Calu3 (cell line): ENCODE measurements at regions not wholly inside any gene's neighbourhood (a gene's known extent, or its start where the extent isn't known, plus 50 kb on each side); places are given as distances from the start of the nearest gene placed in this dataset.
"Not testable (repeated sequence)": the region's sequence is repeated elsewhere in the genome, so short reads cannot be mapped to it uniquely, and the experiment has no call there.

ENCODE experiments used
- BruUV-seq: library from RNA; stranded (reverse); fragments of 400-500 nt; replicated peaks from 2 replicates; lab custom pipeline; 2021; lab: Mats Ljungman, UMichigan
- CTCF ChIA-PET: fragments of 300-600 bp; sonication (Branson Sonifier 250); formaldehyde crosslinking; loops from one replicate; lab custom pipeline; 2022; ENCODE audit warnings: antibody characterized with exemption; lab: Charles Lee
- DNase-seq: peaks from one replicate; pipeline ENCODE4 v3.0.0; 2022
- H3K27ac Mint-ChIP-seq: one replicate; pipeline ENCODE4 v1.8.0; 2022; ENCODE audit warnings: mixed read lengths; ENCODE audit not compliant: unreplicated experiment
- H3K27me3 Mint-ChIP-seq: one replicate; pipeline ENCODE4 v1.8.0; 2022; ENCODE audit warnings: mixed read lengths; ENCODE audit not compliant: unreplicated experiment
- H3K36me3 Mint-ChIP-seq: one replicate; pipeline ENCODE4 v1.8.0; 2022; ENCODE audit warnings: mild to moderate bottlenecking, moderate library complexity, mixed read lengths; ENCODE audit not compliant: insufficient read depth, unreplicated experiment
- H3K4me1 Mint-ChIP-seq: one replicate; pipeline ENCODE4 v1.8.0; 2022; ENCODE audit warnings: mild to moderate bottlenecking, low read depth, mixed read lengths; ENCODE audit not compliant: unreplicated experiment
- H3K4me3 Mint-ChIP-seq: one replicate; pipeline ENCODE4 v1.8.0; 2022; ENCODE audit warnings: mild to moderate bottlenecking, low read depth, moderate library complexity, mixed read lengths; ENCODE audit not compliant: unreplicated experiment
- H3K9me3 Mint-ChIP-seq: one replicate; pipeline ENCODE4 v1.8.0; 2022; ENCODE audit warnings: low read depth, mixed read lengths; ENCODE audit not compliant: unreplicated experiment
- CTCF ChIP-seq: fragments of 200-600 bp; IDR thresholded peaks from one replicate; pipeline ENCODE4 v1.8.0; 2022; ENCODE audit warnings: antibody characterized with exemption; ENCODE audit not compliant: unreplicated experiment
- intact Hi-C: fragments of 100-400 bp; cut with micrococcal nuclease; formaldehyde crosslinking; loops from one replicate; pipeline ENCODE4 v1.10.0; 2022; ENCODE audit not compliant: unreplicated experiment

- no peak overlapping the region for H3K27ac Mint-ChIP-seq
- DNase-seq: no peak
- H3K4me1 Mint-ChIP-seq: no peaks in the 10 kb centered on the region
- CTCF ChIA-PET: no interaction called here
- no peak overlapping the region for H3K4me3 Mint-ChIP-seq
- no TSS peak for BruUV-seq
- H3K36me3 Mint-ChIP-seq: no peaks in the 10 kb centered on the region
- H3K9me3 Mint-ChIP-seq: no peaks in the 10 kb centered on the region
- intact Hi-C loops: no loop called here
- H3K27me3 Mint-ChIP-seq: no peaks in the 10 kb centered on the region
- TF ChIP-seq CTCF: no peak
These were observed 260.0 kb upstream of the KYNU start for GRCh38 chr2:142617461-142617860.

- DNase-seq: no peak
- Mint-ChIP-seq H3K9me3 (no peaks in the 10 kb centered on the region), H3K36me3 (no peaks in the 10 kb centered on the region), H3K4me3 (no peak overlapping the region), H3K27ac (no peak overlapping the region), H3K27me3 (no peaks in the 10 kb centered on the region), H3K4me1 (no peaks in the 10 kb centered on the region)
- BruUV-seq: no TSS peak
- no peak for TF ChIP-seq CTCF
- CTCF ChIA-PET: no interaction called here
- intact Hi-C loops: no loop called here
These were observed 261.6 kb upstream of the KYNU start for GRCh38 chr2:142615876-142616275.

GRCh38 chr2:142613193-142613592 is 264.3 kb upstream of the KYNU start:
- H3K27ac Mint-ChIP-seq, BruUV-seq, H3K4me3 Mint-ChIP-seq, H3K36me3 Mint-ChIP-seq, DNase-seq, intact Hi-C loops, CTCF ChIA-PET, H3K9me3 Mint-ChIP-seq, H3K27me3 Mint-ChIP-seq, H3K4me1 Mint-ChIP-seq: not testable (repeated sequence)

GRCh38 chr2:142605421-142605820 is 272.0 kb upstream of the KYNU start:
- DNase-seq: no peak
- CTCF ChIA-PET: no interaction called here
- no peak for TF ChIP-seq CTCF
- H3K9me3 Mint-ChIP-seq: no peaks in the 10 kb centered on the region
- H3K36me3 Mint-ChIP-seq: no peaks in the 10 kb centered on the region
- H3K4me3 Mint-ChIP-seq: no peak overlapping the region
- no peak overlapping the region for H3K27ac Mint-ChIP-seq
- peaks cover 8% of the 10 kb centered on the region for H3K4me1 Mint-ChIP-seq
- H3K27me3 Mint-ChIP-seq: no peaks in the 10 kb centered on the region
- no TSS peak for BruUV-seq
- intact Hi-C loops: loop anchor here (10.0 kb wide), 2 partner anchors 691 to 1051 kb away; no protein-coding TSS in a partner anchor

- TF ChIP-seq CTCF: no peak
- Mint-ChIP-seq H3K27me3 (no peaks in the 10 kb centered on the region), H3K27ac (no peak overlapping the region), H3K9me3 (no peaks in the 10 kb centered on the region), H3K4me3 (no peak overlapping the region), H3K4me1 (peaks cover 24% of the 10 kb centered on the region), H3K36me3 (no peaks in the 10 kb centered on the region)
- CTCF ChIA-PET: interaction anchor here (1.0 to 1.2 kb wide), 2 partner anchors 438 to 473 kb away, joined by 3 to 6 read pairs; partner anchors contain the start of gene LRP1B
- intact Hi-C loops: loop anchor here (1.0 to 10.0 kb wide), 4 partner anchors 131 to 1049 kb away; no protein-coding TSS in a partner anchor
- no TSS peak for BruUV-seq
- DNase-seq: no peak
These were observed 273.7 kb upstream of the KYNU start for GRCh38 chr2:142603759-142604158.
